A549 (cell line): ENCODE measurements at regions not wholly inside any gene's neighbourhood (a gene's known extent, or its start where the extent isn't known, plus 50 kb on each side); places are given as distances from the start of the nearest gene placed in this dataset.
"Not testable (repeated sequence)": the region's sequence is repeated elsewhere in the genome, so short reads cannot be mapped to it uniquely, and the experiment has no call there.

ENCODE experiments used
- EHF ChIP-seq: fragments of 250-450 bp; sonication (Bioruptor Pico); IDR thresholded peaks from 2 replicates; pipeline ENCODE4 v1.5.0; 2020; ENCODE audit warnings: mild to moderate bottlenecking
- EP300 ChIP-seq, 2 experiments: fragments of >200 bp; sonication (Bioruptor Twin); formaldehyde crosslinking; IDR thresholded peaks; 2 replicates in 1 of 2; 3 replicates in 1 of 2; pipeline ENCODE4 v1.6.1; 2016 to 2017
- MAZ ChIP-seq: fragments of 150-350 bp; IDR thresholded peaks from 2 replicates; pipeline ENCODE4 v1.6.1; 2014; ENCODE audit warnings: antibody characterized with exemption, low read depth, low read length, borderline replicate concordance
- NR3C1 ChIP-seq: fragments of >200 bp; sonication (Bioruptor Twin); formaldehyde crosslinking; IDR thresholded peaks from 3 replicates; pipeline ENCODE4 v1.6.1; 2017
- RCOR1 ChIP-seq: fragments of 150-350 bp; IDR thresholded peaks from 2 replicates; pipeline ENCODE4 v1.6.1; 2014; ENCODE audit warnings: antibody characterized with exemption, low read length, low read depth
- TF ChIP-seq, protein P1 (sequence below): fragments of 450-650 bp; IDR thresholded peaks from 2 replicates; pipeline ENCODE4 v1.6.1; 2014; ENCODE audit warnings: antibody characterized with exemption
- TF ChIP-seq, protein P2 (sequence below): fragments of >200 bp; sonication (Bioruptor Twin); formaldehyde crosslinking; IDR thresholded peaks from 3 replicates; pipeline ENCODE4 v1.5.1; 2016
- TF ChIP-seq, protein P3 (sequence below): IDR thresholded peaks from 2 replicates; pipeline ENCODE4 v1.6.1; 2012; ENCODE audit warnings: low read depth, borderline replicate concordance

DNA sequence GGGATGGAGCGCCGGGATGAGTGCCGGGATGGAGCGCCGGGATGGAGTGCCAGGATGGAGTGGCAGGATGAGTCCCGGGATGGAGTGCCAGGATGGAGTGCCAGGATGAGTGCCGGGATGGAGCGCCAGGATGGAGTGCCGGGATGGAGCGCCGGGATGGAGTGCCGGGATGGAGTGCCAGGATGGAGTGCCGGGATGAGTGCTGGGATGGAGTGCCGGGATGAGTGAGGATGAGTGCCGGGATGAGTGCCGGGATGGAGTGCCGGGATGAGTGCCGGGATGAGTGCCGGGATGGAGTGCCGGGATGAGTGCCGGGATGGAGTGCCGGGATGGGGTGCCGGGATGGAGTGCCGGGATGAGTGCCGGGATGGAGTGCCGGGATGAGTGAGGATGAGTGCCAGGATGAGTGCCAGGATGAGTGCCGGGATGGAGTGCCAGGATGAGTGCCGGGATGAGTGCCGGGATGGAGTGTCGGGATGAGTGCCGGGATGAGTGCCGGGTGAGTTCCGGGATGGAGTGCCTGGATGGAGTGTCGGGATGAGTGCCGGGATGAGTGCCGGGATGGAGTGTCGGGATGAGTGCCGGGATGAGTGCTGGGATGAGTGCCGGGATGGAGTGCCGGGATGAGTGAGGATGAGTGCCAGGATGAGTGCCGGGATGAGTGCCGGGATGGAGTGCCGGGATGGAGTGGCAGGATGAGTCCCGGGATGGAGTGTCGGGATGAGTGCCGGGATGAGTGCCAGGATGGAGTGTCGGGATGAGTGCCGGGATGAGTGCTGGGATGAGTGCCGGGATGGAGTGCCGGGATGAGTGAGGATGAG is 52.9 kb upstream of the HELT start:
- TF ChIP-seq, protein P1, sequence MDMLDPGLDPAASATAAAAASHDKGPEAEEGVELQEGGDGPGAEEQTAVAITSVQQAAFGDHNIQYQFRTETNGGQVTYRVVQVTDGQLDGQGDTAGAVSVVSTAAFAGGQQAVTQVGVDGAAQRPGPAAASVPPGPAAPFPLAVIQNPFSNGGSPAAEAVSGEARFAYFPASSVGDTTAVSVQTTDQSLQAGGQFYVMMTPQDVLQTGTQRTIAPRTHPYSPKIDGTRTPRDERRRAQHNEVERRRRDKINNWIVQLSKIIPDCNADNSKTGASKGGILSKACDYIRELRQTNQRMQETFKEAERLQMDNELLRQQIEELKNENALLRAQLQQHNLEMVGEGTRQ = not testable (repeated sequence)
- TF ChIP-seq EP300 (IDR thresholded peaks at IDR 0.05); EHF; NR3C1; RCOR1; MAZ: not testable (repeated sequence)
- TF ChIP-seq, protein P2, sequence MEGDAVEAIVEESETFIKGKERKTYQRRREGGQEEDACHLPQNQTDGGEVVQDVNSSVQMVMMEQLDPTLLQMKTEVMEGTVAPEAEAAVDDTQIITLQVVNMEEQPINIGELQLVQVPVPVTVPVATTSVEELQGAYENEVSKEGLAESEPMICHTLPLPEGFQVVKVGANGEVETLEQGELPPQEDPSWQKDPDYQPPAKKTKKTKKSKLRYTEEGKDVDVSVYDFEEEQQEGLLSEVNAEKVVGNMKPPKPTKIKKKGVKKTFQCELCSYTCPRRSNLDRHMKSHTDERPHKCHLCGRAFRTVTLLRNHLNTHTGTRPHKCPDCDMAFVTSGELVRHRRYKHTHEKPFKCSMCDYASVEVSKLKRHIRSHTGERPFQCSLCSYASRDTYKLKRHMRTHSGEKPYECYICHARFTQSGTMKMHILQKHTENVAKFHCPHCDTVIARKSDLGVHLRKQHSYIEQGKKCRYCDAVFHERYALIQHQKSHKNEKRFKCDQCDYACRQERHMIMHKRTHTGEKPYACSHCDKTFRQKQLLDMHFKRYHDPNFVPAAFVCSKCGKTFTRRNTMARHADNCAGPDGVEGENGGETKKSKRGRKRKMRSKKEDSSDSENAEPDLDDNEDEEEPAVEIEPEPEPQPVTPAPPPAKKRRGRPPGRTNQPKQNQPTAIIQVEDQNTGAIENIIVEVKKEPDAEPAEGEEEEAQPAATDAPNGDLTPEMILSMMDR = not testable (repeated sequence)
- TF ChIP-seq, protein P3, sequence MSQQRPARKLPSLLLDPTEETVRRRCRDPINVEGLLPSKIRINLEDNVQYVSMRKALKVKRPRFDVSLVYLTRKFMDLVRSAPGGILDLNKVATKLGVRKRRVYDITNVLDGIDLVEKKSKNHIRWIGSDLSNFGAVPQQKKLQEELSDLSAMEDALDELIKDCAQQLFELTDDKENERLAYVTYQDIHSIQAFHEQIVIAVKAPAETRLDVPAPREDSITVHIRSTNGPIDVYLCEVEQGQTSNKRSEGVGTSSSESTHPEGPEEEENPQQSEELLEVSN = not testable (repeated sequence)
